SK-N-SH treated with all-trans-retinoic acid at 6 μM for 48 hours (cell line): ENCODE measurements at regions not wholly inside any gene's neighbourhood (a gene's known extent, or its start where the extent isn't known, plus 50 kb on each side); places are given as distances from the start of the nearest gene placed in this dataset.

ENCODE experiments used
- ATAC-seq: fragments of 200-7000 bp; cut with Tn5 transposase; 3 replicates; pipeline ENCODE4 v1.9.1; 2020; ENCODE audit warnings: mild to moderate bottlenecking, moderate library complexity
- ARNTL ChIP-seq: fragments of 450-650 bp; formaldehyde crosslinking; IDR thresholded peaks from 2 replicates; pipeline ENCODE4 v1.5.0; 2020; ENCODE audit warnings: low read depth, mild to moderate bottlenecking, moderate library complexity, borderline replicate concordance
- BACH2 ChIP-seq: fragments of 250-450 bp; sonication (Bioruptor Pico); IDR thresholded peaks from 2 replicates; pipeline ENCODE4 v1.9.0; 2021; ENCODE audit warnings: mild to moderate bottlenecking, borderline replicate concordance
- CSDC2 ChIP-seq: fragments of 250-450 bp; sonication (Bioruptor Pico); IDR thresholded peaks from 2 replicates; pipeline ENCODE4 v1.5.0; 2020; ENCODE audit warnings: mild to moderate bottlenecking, moderate library complexity
- ISL1 ChIP-seq: fragments of 250-450 bp; sonication (Bioruptor Pico); IDR thresholded peaks from 2 replicates; pipeline ENCODE4 v2.1.2; 2022; ENCODE audit warnings: mild to moderate bottlenecking, moderate library complexity
- OSR1 ChIP-seq: fragments of 250-450 bp; sonication (Bioruptor Pico); IDR thresholded peaks from 2 replicates; pipeline ENCODE4 v1.8.0; 2022; ENCODE audit warnings: moderate library complexity, mild to moderate bottlenecking, inconsistent platforms
- PPARA ChIP-seq: fragments of 250-450 bp; sonication (Bioruptor Pico); IDR thresholded peaks from 2 replicates; pipeline ENCODE4 v1.5.0; 2020; ENCODE audit warnings: mild to moderate bottlenecking, borderline replicate concordance
- RARB ChIP-seq: fragments of 250-450 bp; sonication (Bioruptor Pico); IDR thresholded peaks from 2 replicates; pipeline ENCODE4 v1.8.0; 2021; ENCODE audit warnings: mild to moderate bottlenecking, moderate library complexity
- SNAI2 ChIP-seq: fragments of 250-450 bp; sonication (Bioruptor Pico); IDR thresholded peaks from 2 replicates; pipeline ENCODE4 v1.5.0; 2020; ENCODE audit warnings: mild to moderate bottlenecking, moderate library complexity
- TCF4 ChIP-seq: fragments of 250-450 bp; sonication (Bioruptor Pico); IDR thresholded peaks from 2 replicates; pipeline ENCODE4 v1.8.0; 2021; ENCODE audit warnings: mild to moderate bottlenecking, moderate library complexity, borderline replicate concordance
- TOX ChIP-seq: fragments of 250-450 bp; sonication (Bioruptor Pico); IDR thresholded peaks from 2 replicates; pipeline ENCODE4 v1.8.0; 2021; ENCODE audit warnings: mild to moderate bottlenecking, moderate library complexity, borderline replicate concordance
- ZC3H10 ChIP-seq: fragments of 250-450 bp; sonication (Bioruptor Pico); IDR thresholded peaks from 2 replicates; pipeline ENCODE4 v1.5.1; 2021; ENCODE audit warnings: mild to moderate bottlenecking, moderate library complexity
- ZFP3 ChIP-seq: fragments of 250-450 bp; sonication (Bioruptor Pico); IDR thresholded peaks from 2 replicates; pipeline ENCODE4 v1.5.0; 2020; ENCODE audit warnings: mild to moderate bottlenecking, moderate library complexity
- ZFP30 ChIP-seq: fragments of 450-650 bp; formaldehyde crosslinking; IDR thresholded peaks from 2 replicates; pipeline ENCODE4 v1.5.0; 2022; ENCODE audit warnings: mild to moderate bottlenecking, moderate library complexity
- ZNF565 ChIP-seq: fragments of 450-650 bp; formaldehyde crosslinking; conservative IDR thresholded peaks from 2 replicates; pipeline ENCODE4 v1.5.0; 2020; ENCODE audit warnings: low read depth, mild to moderate bottlenecking, moderate library complexity
- ZNF70 ChIP-seq: fragments of 450-650 bp; formaldehyde crosslinking; IDR thresholded peaks from 2 replicates; pipeline ENCODE4 v1.5.0; 2020; ENCODE audit warnings: mild to moderate bottlenecking, moderate library complexity
- ZNF8 ChIP-seq: fragments of 450-650 bp; formaldehyde crosslinking; IDR thresholded peaks from 2 replicates; pipeline ENCODE4 v1.5.0; 2020; ENCODE audit warnings: mild to moderate bottlenecking, moderate library complexity
- TF ChIP-seq, protein P1 (sequence below): fragments of 250-450 bp; sonication (Bioruptor Pico); IDR thresholded peaks from 2 replicates; pipeline ENCODE4 v1.8.0; 2020; ENCODE audit warnings: mild to moderate bottlenecking, moderate library complexity, borderline replicate concordance
- TF ChIP-seq, protein P2 (sequence below): fragments of 250-450 bp; sonication (Bioruptor Pico); IDR thresholded peaks from 2 replicates; pipeline ENCODE4 v1.5.0; 2020; ENCODE audit warnings: mild to moderate bottlenecking, moderate library complexity
- TF ChIP-seq, protein P3 (sequence below): fragments of 250-450 bp; sonication (Bioruptor Pico); IDR thresholded peaks from 2 replicates; pipeline ENCODE4 v1.5.1; 2020; ENCODE audit warnings: low read depth, mild to moderate bottlenecking, moderate library complexity
- TF ChIP-seq, protein P4 (sequence below): fragments of 250-450 bp; sonication (Bioruptor Pico); IDR thresholded peaks from 2 replicates; pipeline ENCODE4 v1.5.1; 2021; ENCODE audit warnings: mild to moderate bottlenecking, moderate library complexity

DNA sequence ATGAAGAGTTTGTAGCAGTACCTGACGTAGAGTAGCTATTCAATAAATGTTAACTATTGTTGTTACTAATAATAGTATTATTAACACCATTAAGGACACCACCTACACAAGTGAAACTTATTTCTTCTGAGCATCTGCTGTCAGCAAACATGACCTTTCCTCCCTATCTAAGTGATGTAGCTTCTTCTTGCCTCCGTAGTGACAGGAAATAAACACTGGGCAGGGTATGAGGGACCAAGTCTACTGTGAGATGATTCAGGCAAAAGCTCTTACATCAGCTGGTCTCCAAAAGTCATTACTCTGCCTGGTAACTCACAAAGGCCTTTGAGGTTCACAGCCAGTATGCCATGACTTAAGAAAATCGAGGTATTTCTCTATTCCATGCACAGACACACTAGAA is 750.5 kb downstream of the CPS1 start:
- TF ChIP-seq, protein P1, sequence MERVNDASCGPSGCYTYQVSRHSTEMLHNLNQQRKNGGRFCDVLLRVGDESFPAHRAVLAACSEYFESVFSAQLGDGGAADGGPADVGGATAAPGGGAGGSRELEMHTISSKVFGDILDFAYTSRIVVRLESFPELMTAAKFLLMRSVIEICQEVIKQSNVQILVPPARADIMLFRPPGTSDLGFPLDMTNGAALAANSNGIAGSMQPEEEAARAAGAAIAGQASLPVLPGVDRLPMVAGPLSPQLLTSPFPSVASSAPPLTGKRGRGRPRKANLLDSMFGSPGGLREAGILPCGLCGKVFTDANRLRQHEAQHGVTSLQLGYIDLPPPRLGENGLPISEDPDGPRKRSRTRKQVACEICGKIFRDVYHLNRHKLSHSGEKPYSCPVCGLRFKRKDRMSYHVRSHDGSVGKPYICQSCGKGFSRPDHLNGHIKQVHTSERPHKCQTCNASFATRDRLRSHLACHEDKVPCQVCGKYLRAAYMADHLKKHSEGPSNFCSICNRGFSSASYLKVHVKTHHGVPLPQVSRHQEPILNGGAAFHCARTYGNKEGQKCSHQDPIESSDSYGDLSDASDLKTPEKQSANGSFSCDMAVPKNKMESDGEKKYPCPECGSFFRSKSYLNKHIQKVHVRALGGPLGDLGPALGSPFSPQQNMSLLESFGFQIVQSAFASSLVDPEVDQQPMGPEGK: no peak
- TF ChIP-seq, protein P2, sequence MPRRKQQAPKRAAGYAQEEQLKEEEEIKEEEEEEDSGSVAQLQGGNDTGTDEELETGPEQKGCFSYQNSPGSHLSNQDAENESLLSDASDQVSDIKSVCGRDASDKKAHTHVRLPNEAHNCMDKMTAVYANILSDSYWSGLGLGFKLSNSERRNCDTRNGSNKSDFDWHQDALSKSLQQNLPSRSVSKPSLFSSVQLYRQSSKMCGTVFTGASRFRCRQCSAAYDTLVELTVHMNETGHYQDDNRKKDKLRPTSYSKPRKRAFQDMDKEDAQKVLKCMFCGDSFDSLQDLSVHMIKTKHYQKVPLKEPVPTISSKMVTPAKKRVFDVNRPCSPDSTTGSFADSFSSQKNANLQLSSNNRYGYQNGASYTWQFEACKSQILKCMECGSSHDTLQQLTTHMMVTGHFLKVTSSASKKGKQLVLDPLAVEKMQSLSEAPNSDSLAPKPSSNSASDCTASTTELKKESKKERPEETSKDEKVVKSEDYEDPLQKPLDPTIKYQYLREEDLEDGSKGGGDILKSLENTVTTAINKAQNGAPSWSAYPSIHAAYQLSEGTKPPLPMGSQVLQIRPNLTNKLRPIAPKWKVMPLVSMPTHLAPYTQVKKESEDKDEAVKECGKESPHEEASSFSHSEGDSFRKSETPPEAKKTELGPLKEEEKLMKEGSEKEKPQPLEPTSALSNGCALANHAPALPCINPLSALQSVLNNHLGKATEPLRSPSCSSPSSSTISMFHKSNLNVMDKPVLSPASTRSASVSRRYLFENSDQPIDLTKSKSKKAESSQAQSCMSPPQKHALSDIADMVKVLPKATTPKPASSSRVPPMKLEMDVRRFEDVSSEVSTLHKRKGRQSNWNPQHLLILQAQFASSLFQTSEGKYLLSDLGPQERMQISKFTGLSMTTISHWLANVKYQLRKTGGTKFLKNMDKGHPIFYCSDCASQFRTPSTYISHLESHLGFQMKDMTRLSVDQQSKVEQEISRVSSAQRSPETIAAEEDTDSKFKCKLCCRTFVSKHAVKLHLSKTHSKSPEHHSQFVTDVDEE (CRISPR knock-in tag): no peak
- TF ChIP-seq ZNF8 (CRISPR knock-in tag) (no peak), ZFP30 (no peak), PPARA (CRISPR knock-in tag) (no peak), ARNTL (CRISPR knock-in tag) (no peak), ZC3H10 (no peak), ISL1 (no peak), SNAI2 (CRISPR knock-in tag) (no peak), ZNF70 (no peak), ZFP3 (CRISPR knock-in tag) (no peak), CSDC2 (CRISPR knock-in tag) (no peak), TOX (CRISPR knock-in tag) (no peak), ZNF565 (CRISPR knock-in tag) (no peak), BACH2 (no peak), OSR1 (CRISPR knock-in tag) (no peak), TCF4 (no peak), RARB (CRISPR knock-in tag) (no peak)
- TF ChIP-seq, protein P3, sequence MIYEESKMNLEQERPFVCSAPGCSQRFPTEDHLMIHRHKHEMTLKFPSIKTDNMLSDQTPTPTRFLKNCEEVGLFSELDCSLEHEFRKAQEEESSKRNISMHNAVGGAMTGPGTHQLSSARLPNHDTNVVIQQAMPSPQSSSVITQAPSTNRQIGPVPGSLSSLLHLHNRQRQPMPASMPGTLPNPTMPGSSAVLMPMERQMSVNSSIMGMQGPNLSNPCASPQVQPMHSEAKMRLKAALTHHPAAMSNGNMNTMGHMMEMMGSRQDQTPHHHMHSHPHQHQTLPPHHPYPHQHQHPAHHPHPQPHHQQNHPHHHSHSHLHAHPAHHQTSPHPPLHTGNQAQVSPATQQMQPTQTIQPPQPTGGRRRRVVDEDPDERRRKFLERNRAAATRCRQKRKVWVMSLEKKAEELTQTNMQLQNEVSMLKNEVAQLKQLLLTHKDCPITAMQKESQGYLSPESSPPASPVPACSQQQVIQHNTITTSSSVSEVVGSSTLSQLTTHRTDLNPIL (CRISPR knock-in tag): no peak
- TF ChIP-seq, protein P4, sequence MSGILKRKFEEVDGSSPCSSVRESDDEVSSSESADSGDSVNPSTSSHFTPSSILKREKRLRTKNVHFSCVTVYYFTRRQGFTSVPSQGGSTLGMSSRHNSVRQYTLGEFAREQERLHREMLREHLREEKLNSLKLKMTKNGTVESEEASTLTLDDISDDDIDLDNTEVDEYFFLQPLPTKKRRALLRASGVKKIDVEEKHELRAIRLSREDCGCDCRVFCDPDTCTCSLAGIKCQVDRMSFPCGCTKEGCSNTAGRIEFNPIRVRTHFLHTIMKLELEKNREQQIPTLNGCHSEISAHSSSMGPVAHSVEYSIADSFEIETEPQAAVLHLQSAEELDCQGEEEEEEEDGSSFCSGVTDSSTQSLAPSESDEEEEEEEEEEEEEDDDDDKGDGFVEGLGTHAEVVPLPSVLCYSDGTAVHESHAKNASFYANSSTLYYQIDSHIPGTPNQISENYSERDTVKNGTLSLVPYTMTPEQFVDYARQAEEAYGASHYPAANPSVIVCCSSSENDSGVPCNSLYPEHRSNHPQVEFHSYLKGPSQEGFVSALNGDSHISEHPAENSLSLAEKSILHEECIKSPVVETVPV (CRISPR knock-in tag): no peak
- ATAC-seq: no peak
